ENCODE measurements at regions not wholly inside any gene's neighbourhood (a gene's known extent, or its start where the extent isn't known, plus 50 kb on each side); places are given as distances from the start of the nearest gene placed in this dataset.

DNA sequence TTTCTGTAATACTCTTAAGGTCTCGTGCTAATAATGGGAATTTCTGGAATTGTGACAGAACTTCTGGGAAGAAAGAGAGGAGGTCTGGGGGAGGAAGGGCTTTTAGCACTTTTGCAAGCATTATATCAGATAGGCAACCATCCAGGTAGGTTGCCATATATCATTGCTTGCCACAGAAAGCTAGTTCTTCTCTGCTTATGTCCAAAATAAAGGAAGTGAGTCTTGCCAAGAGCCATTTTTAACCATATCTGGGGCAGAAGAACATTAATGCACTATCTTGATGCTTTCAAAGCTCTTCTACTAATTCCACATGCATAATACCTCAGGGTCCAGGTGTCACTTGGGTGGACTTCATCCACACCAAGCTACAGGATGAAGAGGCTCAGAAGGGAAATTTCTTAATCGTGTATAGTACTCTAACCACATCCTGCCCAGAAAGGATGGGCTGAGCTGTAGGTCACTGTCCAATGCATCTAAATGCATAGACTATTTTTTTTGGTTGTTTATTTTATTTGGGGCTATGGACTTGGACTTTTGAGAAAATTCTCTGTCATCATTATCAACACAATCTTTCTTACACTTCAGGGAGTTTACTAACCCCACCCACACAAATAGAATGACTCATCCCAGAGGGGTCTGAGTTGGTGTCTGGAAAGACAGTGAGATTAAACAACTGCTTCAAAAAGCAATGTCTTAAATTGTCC is 68.9 kb upstream of the ADO start:
- no peak for DNase-seq
- TF ChIP-seq POLR2A (IDR thresholded peaks at IDR 0.05) = no peak
- TF ChIP-seq, protein P1, sequence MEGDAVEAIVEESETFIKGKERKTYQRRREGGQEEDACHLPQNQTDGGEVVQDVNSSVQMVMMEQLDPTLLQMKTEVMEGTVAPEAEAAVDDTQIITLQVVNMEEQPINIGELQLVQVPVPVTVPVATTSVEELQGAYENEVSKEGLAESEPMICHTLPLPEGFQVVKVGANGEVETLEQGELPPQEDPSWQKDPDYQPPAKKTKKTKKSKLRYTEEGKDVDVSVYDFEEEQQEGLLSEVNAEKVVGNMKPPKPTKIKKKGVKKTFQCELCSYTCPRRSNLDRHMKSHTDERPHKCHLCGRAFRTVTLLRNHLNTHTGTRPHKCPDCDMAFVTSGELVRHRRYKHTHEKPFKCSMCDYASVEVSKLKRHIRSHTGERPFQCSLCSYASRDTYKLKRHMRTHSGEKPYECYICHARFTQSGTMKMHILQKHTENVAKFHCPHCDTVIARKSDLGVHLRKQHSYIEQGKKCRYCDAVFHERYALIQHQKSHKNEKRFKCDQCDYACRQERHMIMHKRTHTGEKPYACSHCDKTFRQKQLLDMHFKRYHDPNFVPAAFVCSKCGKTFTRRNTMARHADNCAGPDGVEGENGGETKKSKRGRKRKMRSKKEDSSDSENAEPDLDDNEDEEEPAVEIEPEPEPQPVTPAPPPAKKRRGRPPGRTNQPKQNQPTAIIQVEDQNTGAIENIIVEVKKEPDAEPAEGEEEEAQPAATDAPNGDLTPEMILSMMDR (IDR thresholded peaks at IDR 0.05) = no peak
- Histone ChIP-seq H3K27ac (no peak overlapping the region), H3K9me3 (no peaks in the 10 kb centered on the region), H3K4me3 (no peak overlapping the region), H3K27me3 (no peaks in the 10 kb centered on the region), H3K4me1 (no peaks in the 10 kb centered on the region), H3K36me3 (ENCODE audit: low read depth, missing control alignments) (no peaks in the 10 kb centered on the region)
- intact Hi-C loops (cut with DNase I; ENCODE audit: low total_unique reads) = no loop called here
- WGBS, 2 donors = 70 to 72% methylated on average over 2 of the region's 2 CpGs

DNA sequence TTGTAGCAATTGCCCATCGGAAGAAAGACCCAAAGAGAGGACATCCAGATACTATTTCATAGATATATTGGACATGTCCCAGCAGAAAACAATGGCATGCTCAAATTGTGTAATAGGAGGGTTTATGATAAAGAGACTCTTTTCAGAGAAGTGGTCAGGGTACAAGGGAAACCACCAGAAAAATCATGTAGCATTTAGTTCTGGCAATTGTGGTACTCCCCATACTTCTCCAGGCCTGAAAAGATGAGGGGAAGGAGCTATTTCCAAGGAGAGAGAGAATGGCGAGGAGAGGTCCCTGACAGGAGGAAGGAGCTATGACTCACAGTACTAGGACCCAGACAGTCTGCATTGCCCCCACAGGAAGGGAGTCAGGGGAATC is 68.4 kb upstream of the ADO start:
- intact Hi-C loops (cut with DNase I; ENCODE audit: low total_unique reads) = no loop called here
- TF ChIP-seq, protein P1 (IDR thresholded peaks at IDR 0.05) = no peak
- no peak for TF ChIP-seq POLR2A (IDR thresholded peaks at IDR 0.05)
- Histone ChIP-seq H3K36me3 (ENCODE audit: low read depth, missing control alignments) (no peaks in the 10 kb centered on the region), H3K4me3 (no peak overlapping the region), H3K4me1 (no peaks in the 10 kb centered on the region), H3K27me3 (no peaks in the 10 kb centered on the region), H3K9me3 (no peaks in the 10 kb centered on the region), H3K27ac (no peak overlapping the region)
- 70 to 77% methylated on average over 2 of the region's 2 CpGs for WGBS, 2 donors
- no peak for DNase-seq

DNA sequence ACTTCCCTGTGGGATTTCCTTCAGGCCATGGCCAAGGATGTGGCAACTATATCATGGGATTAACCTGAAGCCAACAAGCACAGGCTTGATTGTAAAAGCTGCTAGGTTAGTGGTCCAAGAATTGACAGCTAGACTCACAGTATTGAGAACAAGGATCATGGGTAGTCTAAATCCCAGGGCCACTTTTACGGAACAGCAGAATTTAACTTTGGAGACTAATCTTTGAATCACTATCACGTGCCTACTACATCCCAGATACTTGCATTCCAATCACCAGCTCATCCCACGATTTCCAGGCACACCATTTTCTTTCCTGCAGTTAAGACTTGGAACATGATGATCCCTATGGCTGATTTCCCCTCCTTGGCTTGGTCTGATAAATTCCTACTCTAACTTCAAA is 65.6 kb upstream of the ADO start:
- Histone ChIP-seq H3K27me3 (no peaks in the 10 kb centered on the region), H3K27ac (no peak overlapping the region), H3K4me3 (no peak overlapping the region), H3K36me3 (ENCODE audit: low read depth, missing control alignments) (no peaks in the 10 kb centered on the region), H3K9me3 (no peaks in the 10 kb centered on the region), H3K4me1 (no peaks in the 10 kb centered on the region)
- TF ChIP-seq POLR2A (IDR thresholded peaks at IDR 0.05) = no peak
- TF ChIP-seq, protein P1 (IDR thresholded peaks at IDR 0.05) = no peak
- 59 to 69% methylated on average over 3 of the region's 3 CpGs for whole genome bisulfite sequencing, 2 donors
- DNase-seq = no peak
- intact Hi-C loops (cut with DNase I; ENCODE audit: low total_unique reads) = no loop called here

DNA sequence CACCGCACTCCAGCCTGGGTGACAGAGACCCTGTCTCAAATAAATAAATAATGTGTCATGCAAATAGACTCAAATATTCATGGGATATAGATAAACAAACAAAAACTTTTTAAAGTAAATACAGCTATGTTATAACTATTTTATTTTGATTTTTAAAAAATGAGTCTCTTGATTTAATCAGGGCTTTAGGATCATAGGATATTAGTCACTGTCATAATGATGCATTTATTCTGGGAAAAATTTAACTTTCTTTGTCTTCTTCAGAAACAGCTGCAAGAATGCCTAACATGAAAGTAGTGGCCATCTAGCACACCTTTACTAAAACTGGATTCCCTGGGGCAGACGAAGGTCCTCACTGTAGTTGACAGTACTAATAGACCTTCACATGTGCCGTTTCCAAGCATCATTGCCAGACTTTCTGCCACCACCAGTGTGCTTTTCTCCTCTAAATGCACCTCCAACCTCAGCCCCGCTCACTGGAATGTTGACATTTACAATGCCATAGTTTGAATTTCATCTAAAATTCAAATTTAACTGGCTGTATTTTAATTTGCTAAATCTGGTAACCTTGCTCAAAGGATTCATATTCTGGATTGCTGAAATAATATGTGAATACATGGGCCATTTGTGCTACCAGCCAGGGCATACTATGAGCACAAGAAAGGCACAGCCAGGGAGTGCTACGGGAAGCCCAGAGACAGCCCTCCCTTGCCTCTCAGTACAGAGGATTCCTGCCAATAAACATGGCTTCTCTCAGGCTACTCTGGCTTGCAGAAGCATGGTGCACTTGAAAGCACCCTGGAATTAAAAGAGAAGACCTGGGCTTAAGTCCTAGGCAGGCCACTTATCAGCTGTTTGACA is 63.4 kb upstream of the ADO start:
- no peaks in the 10 kb centered on the region for H3K36me3 ChIP-seq (ENCODE audit: low read depth, missing control alignments)
- H3K27me3 ChIP-seq = no peaks in the 10 kb centered on the region
- no peak overlapping the region for H3K27ac ChIP-seq
- DNase-seq = no peak
- H3K4me3 ChIP-seq = no peak overlapping the region
- WGBS, 2 donors = 85 to 87% methylated on average over 5 of the region's 5 CpGs
- H3K9me3 ChIP-seq = no peaks in the 10 kb centered on the region
- intact Hi-C loops (cut with DNase I; ENCODE audit: low total_unique reads) = no loop called here
- H3K4me1 ChIP-seq = no peaks in the 10 kb centered on the region
- no peak for TF ChIP-seq POLR2A (IDR thresholded peaks at IDR 0.05)
- TF ChIP-seq, protein P1 (IDR thresholded peaks at IDR 0.05) = no peak

Data from testis (tissue), 2 donors.